ENCODE measurements at regions not wholly inside any gene's neighbourhood (a gene's known extent, or its start where the extent isn't known, plus 50 kb on each side); places are given as distances from the start of the nearest gene placed in this dataset.
"Not testable (repeated sequence)": the region's sequence is repeated elsewhere in the genome, so short reads cannot be mapped to it uniquely, and the experiment has no call there.

DNA sequence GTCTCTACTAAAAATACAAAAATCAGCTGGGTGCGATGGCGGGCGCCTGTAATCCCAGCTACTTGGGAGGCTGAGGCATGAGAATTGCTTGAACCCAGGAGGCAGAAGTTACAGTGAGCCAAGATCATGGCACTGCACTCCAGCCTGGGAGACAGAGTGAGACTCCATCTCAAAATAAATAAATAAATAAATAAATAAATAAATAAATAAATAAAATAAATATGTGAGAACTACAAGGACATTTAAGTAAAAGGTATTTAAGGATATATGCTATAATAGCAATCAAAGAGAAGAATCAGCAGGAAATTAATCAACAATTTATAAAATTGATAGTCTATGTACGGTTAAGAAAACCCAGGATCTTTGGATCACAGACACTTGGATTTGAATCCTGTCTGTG, 154.0 kb upstream of the MPDZ start:
- not testable (repeated sequence) for TF ChIP-seq CTCF, POLR2A (IDR thresholded peaks at IDR 0.05)

All from thyroid gland (tissue), 4 donors.